KBM-7 (cell line): ENCODE measurements at regions not wholly inside any gene's neighbourhood (a gene's known extent, or its start where the extent isn't known, plus 50 kb on each side); places are given as distances from the start of the nearest gene placed in this dataset.

Experiments used
- DNase-seq: peaks from one replicate; pipeline ENCODE4 v3.0.0-alpha.2; 2015
- in situ Hi-C: fragments of 300-500 bp; cut with MboI; formaldehyde crosslinking; loops from 2 replicates; pipeline ENCODE4 v1.14.3; 2020; ENCODE audit warnings: low sequenced_read_pairs, low pct_unique_long_range_greater_than_20kb, mixed read lengths

DNA sequence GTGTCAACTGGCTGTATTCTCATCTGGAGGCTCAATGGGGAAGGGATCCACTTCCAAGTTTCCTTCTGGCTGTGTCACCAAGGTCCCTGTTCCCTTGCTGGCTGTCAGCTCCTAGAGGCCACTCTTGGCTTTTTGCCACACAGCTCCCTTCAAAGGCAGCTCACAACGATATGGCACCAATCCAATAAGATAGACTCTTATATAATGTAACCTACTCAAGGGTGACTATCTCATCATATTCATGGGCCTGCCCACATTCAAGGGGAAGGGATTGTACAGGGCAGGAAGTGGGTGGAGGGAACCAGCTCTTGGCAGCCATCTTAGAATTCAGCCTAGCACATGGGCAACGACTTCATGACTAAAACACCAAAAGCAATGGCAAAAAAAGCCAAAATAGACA, 98.7 kb upstream of the PLXNC1 start:
- DNase-seq: no peak
- in situ Hi-C loops: no loop called here

DNA sequence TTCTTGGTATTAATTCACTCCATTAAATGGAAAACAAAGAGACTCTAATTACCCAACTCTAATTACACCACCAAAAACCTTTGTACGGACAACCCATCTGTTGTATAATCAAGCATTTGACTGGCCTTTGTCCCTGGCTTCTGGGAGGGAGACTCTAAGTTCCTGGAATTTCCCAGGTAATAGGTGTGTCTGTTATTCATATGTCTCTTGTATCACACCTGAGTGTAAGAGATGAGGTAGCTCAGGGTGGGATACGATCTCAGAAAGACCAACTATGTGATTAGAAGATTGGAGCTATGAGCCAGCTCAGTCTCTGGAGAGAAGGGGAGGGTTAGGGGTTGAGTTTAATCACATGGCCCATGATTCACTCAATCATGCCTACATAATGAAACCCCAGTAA, 94.7 kb upstream of the PLXNC1 start:
- in situ Hi-C loops: no loop called here
- no peak for DNase-seq

DNA sequence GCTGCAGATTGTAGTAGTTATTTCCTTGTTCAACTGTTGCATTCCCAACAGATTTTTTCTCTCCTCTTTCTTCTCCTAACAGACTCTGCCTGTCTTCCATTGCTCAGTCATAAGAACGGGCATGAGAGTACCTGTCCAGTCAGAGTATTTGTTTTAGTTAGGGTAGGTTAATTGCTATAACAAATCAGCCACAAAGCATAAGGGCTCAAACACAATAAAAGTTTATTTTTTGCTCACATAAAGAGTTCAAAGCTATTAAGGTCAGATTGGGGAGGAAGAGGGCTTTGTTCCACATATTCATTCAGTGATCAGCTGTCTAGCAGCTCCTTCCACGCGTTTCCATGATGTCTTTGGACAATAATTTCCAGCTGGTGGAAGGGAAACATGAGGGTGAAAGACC, 92.8 kb upstream of the PLXNC1 start:
- no peak for DNase-seq
- in situ Hi-C loops: no loop called here

DNA sequence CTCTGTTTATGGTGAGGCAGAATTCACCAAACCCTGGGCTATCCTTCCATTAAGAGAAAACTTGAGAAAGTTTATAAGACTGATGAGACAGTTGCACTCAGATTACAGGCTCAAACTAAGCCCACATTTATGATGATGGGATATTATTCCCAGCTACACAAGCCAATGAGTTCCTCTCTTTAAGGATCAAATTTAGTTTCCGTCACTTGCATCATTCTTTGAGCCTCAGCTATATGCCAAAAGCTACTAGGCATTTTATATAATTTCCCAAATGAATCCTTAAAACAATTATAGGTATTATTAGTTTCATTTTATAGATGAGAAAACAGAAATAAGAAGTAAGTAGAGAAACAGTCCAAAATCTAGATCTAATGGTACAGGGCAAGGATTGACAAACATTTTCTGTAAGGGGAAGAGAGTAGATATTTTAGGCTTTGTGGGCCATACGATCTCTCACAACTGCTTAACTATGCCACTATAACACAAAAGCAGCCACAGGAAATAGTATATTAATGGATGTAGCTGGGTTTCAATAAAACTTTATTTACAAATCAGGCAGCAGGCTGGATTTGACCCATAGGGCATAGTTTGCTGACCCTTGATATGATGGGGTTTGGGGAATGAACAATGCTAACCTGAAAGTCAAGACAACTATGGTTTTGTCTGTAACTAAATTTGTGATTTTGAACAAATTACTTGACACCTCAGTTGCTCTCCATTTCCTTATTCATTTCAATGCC, 91.8 kb upstream of the PLXNC1 start:
- no peak for DNase-seq
- in situ Hi-C loops: no loop called here

DNA sequence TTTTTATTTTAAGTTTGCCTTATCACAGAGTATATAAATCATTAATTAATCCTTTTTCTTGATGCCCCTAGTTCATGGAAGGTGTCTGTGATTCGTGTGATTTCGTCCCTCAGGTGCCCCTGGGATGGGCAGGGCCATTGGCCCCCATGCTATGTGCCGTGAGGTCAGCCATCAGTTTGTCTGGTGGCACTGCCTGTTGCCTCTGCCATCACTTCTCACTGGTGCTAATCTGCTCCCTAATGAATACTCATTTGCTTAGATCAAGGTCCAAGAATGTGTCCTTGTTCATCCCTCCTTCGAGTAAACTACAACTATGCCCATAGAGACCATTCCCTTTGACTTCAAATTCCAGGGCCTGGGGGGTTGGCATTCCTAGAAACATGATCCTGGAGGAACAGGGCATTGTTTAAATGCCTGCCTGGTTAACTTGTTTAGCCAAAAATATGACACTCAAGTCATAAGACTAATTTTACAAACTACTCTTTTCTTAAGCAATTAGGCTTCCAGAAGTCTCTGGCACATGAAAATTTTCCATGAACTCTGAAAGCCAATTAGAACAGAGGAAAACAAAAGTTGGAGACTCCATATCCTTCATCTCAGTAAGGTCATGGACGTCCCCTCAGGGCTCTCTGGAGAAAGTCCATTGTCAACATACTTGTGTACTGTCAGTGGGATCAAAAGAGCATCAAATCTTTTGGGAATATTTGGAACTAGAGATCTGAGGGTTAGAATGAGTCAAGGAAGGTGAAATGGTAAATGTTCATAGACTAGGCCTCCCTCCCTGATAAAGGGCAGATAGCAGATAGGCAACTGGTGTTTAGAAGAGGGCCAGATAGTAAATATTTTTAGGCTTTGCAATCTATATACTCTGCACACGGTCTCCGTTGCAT, 90.9 kb upstream of the PLXNC1 start:
- no peak for DNase-seq
- in situ Hi-C loops: no loop called here

DNA sequence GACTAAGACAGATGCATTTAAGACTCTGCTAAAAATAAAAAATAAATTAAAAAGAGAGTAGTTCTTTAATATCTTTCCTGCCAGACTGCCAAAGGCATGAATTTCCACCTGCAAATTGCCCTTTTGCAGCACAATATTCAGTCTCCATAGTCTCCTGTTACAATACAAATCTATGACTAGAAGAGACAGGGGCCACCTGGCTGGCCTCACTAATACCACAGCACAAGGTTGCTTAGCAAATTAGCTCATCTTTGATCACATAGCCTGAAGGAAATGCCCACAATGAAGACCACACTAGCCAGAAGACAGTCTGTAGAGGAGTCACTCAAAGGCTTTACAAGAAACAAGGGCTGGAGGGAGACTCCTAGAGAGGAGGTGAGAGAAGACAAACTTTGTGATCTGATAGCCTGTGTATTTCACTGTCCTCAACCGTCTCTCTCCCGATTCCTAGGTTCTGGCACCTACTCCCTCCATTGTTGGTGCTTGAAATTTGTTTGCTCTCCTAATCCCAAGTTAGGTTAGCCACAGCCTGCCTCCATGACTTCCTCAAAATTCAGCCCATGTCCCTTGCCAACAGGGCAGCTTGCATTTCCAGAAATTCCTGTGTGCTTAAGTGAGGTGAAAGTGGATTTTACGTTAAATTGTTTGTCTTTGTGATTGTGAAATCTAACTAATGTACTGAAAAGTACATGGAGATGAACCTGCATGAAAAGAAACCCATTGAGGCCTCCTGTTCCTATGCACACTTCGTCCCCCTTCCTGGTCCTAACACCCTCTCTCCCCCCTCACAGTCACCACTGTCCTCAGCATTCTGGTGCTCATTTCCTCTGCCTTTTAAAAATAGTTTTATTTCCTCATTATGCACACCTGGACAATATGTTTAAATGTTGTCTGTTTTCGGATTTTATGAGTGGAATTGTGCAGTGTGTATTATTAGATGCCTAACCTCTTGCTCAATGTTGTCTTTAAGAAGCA, 88.7 kb upstream of the PLXNC1 start:
- in situ Hi-C loops: no loop called here
- peak; percentile 27 for DNase-seq

DNA sequence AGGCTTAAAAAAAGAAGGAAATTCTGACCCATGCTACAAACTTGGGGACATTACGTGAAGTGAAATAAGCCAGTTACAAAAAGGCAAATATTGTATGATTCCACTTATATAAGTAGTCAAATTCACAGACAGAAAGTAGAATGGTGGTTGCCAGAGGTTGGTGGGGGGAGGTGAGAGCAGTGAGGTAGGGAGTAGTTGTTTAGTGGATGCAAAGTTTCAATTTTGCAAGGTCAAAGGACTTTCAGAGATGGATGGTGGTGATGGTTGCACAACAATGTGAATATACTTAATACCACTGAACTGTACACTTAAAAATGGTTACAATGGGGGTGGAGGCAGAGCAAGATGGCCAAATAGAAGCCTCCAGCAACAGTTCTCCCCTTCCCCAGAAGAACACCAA, 86.2 kb upstream of the PLXNC1 start:
- in situ Hi-C loops: no loop called here
- DNase-seq: no peak

DNA sequence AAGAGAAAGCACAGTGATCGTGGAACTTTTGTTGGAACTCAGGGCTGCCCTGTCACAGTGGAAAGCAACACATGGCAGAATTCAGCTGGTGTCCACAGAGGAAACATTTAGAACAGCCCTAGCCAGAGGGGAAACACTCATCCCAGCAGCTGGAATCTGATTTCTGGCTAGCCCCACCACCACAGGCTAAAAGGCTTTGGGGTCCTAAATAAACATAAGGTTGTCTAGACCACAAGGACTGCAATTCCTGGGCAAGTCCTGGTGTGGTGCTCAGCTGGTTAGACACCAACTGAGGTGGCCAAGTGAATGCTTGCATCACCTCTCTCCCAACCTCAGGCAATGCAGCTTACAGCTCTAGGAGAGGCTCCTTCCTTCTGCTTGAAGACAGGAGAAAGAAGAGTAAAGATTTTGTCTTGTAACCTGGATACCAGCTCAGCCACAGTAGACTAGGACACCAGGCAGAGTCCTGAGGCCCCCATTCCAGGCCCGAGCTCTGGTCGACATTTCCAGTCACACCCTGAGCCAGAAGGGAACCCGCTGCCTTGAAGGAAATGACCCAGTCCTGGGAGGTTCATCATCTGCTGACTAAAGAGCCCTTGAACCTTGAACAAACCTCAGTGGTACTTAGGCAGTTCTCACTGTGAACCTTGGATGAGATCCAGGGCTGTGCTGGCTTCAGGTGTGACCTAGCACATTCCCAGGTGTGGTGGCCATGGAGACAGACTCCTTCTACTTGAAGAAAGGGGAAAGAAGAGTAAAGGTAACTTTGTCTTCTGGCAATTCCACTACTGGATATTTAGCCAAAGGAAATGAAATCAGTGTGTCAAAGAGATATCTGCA, 85.4 kb upstream of the PLXNC1 start:
- DNase-seq: no peak
- in situ Hi-C loops: no loop called here

DNA sequence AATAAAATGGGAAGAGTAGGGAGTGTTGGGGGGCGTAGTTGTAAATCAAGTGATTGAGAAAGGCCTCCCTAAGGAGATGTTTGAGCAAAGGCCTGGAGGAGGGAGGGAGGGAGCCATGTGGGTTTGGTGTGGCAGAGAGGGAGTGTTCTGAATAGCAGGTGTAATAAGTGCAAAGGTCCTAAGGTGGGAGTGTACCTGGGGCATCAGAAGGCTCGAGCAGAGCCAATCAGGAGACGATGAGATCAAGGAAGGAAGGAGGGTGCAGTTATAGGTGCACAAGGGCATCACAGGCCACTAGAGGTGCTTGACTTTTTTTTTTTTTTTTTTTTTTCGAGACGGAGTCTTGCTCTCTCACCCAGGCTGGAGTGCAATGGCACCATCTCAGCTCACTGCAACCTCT, 77.9 kb upstream of the PLXNC1 start:
- in situ Hi-C loops: no loop called here

DNA sequence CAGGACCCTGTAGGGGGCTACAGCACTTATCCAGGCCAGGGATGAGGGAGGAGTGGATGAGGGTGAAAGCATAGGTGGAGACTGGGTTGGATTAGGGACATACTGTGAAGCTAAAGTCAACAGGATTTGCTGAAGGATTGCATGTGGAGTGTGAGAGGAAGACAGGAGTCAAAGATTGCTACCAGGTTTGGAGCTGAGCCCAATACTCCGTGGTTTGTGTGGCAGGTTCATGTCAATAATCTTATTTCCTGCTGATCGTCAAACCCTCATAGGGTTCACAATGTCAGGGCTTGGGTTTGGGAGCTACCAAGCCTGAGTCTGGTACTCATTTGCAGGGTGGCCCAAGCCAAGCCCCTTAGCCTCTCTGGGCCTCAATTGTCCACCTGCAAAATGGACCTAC, 77.1 kb upstream of the PLXNC1 start:
- peak; percentile 38 for DNase-seq
- in situ Hi-C loops: no loop called here

More for the DNA sequence above, 77.9 kb upstream of the PLXNC1 start:
- DNase-seq: no peak

DNA sequence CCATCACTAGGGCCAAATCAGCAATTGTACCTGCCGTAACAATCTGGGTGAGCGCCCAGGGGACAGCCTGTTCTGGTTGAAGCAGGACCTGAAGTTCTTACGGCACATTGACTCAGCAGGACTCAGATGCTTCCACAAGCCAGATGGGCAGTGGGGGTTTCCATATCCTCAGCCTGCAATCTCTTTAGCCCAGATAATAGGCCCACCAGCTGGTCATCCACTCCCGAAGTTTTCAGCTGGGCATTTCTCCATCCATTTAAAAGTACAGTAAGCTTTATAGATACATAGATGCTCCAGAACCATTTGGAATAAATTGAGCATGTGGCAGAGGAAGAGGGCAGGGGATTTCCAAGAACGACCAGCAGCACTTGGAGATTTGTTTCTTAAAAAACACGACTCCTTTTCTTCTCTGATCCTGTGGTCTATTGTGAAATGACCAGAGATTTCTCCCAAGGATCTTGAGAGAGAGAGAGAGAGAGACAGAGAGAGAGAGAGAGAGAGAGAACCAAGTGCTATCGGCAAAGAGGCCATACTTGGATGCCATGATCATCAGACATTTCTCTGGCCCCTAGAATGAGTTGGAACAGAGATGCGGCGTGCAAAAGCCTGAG, 74.8 kb upstream of the PLXNC1 start:
- in situ Hi-C loops: no loop called here
- DNase-seq: no peak

DNA sequence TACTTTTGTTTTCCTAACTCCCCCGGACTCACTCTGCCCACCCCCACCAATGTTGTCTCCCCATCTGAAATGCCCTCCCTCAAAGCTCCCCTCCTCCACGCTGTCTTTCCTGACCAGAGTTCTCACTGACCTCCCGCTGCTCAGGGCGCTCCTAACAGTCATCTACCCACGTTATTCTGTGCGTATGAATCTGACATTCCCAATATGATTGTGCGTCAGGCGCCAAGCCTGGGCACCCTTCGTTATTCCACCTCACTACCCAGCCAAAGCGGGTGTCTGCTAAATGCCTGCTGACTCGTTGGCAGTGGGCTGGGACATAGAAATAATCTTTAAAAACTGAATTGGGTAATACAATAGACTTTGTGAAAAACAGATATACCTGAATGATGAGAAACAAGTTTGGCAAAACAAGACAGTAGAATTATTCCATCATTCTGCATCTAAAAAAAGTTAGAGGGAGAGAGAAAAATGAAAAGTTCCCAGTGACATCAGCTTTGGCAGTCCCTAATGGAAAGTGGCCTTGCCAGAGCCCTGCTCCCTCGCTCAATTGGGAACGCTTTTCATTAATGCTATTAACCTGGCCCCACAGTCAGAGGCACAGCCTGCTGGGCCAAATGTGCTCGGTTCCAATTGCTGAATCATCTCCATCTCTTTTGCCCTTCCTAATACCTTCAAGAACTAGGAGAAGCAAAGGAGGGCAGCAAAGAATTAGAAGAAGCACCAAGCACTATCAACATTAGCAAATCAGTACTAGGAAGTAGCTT, 74.0 kb upstream of the PLXNC1 start:
- DNase-seq: no peak
- in situ Hi-C loops: no loop called here

DNA sequence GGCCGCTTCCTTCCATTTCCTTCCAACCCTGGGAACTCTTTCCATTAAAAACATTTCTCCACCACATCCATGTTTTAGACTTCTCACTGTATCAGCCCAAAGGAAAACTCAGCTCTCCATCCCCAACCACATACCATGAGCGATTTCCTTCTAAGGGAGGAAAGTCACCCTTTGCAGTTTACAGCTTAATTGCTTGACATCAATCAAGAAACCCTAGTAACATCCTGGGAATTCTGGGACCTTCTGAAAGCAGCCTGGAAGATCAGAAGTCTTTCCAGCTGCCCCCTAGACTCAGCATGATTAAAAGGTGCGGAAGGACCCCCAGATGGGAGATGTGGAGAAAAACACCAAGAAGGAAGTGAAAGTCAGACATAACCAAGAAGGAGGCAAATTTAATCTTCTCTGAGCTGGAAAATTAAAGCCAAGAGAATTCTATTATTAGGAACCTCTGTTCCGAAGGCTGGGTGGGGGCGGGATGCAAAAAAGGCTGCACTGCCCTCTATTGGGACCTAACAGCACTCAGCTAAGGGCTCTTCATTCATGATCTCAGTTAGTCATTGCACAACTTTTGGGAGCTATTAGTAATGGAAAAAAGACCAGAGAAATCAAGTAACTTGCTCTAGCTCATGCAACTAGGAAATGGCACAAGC, 73.3 kb upstream of the PLXNC1 start:
- in situ Hi-C loops: loop anchor here (25.0 kb wide), 1 partner anchor 313 kb away; no protein-coding TSS in a partner anchor
- DNase-seq: peak; percentile 56

DNA sequence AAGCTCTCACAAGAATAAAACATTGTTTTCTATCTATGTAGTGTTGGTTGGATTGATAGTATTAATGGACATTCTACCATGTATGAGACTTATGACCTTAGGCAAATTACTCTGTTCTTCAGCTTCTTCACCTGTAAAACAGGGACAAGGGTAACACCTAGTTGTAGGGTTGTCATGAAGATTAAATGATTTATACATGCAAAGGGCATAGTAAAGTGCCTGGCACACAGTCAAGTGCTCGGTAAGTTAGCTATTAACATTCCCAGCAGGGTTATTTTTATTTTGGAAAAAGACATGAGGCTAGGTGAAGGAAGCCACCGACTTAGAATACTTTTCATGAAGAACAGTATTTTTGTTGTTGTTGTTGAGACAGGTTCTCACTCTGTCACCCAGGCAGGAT, 71.2 kb upstream of the PLXNC1 start:
- in situ Hi-C loops: loop anchor here (25.0 kb wide), 1 partner anchor 315 kb away; no protein-coding TSS in a partner anchor

DNA sequence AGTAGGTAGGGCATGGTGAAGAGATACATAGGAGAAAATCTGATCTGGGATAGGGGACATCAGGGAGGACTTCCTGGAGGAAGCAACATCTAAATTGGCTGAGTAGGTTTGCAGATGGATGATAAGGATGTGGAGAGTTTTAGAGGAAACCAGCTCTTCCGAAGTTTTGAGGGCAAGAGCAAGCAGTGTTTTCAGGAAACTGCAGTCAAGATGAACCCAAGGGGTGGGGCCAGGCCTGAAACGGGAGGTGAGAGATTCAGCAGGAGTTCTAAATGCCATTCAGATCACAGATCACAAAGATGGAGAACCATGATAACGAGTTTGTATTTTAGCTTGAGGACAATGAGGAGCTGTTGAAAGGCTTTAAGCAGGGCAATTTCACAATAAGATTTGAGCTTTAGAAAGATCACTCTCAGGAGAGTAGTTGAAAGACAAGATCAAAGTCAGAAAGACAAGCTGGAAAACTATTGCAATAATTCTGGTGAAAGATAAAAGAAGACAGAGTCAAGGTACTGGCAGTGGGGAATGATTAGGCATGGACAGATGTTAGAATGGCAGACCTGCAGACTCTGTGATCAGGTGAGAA, 70.1 kb upstream of the PLXNC1 start:
- in situ Hi-C loops: loop anchor here (25.0 kb wide), 1 partner anchor 316 kb away; no protein-coding TSS in a partner anchor
- peak; percentile 64 for DNase-seq

More for the DNA sequence above, 71.2 kb upstream of the PLXNC1 start:
- no peak for DNase-seq

DNA sequence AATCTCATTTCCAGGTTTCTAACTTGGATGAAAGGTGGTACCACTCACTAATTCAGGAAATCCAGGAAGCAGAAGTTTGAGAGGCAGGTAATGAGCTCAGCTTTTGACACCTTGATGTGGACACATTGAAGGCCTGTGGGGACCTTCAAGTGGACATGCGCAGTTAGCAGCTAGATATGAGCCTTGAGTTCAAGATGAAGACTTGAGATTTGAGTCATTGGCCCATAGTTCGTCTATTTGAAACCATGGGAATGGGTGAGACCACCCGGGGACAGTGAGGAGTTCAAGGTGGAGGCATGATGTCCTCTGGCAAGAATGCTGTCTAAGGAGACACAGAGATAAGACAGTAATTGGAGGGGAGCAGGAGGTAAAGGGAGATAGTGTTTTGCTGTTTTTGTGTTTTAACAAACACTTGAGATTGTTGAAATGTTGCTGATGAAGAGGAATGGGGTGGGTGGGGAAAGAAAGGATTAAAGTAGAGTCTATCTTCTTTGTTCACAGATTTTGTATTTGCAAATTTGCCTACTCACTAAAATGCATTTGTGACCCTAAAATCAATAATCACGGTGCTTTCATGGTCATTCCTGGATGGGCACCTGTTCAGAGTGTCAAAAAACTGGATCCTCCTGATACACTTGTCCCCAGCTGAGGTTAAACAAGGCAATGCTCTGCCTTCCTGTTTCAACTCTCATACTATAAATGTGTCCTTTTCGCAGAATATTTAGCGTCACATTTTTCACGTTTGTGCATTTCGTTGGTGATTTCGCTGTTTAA, 69.5 kb upstream of the PLXNC1 start:
- no peak for DNase-seq
- in situ Hi-C loops: loop anchor here (25.0 kb wide), 1 partner anchor 317 kb away; no protein-coding TSS in a partner anchor
